ENCODE measurements at regions not wholly inside any gene's neighbourhood (a gene's known extent, or its start where the extent isn't known, plus 50 kb on each side); places are given as distances from the start of the nearest gene placed in this dataset.

DNA sequence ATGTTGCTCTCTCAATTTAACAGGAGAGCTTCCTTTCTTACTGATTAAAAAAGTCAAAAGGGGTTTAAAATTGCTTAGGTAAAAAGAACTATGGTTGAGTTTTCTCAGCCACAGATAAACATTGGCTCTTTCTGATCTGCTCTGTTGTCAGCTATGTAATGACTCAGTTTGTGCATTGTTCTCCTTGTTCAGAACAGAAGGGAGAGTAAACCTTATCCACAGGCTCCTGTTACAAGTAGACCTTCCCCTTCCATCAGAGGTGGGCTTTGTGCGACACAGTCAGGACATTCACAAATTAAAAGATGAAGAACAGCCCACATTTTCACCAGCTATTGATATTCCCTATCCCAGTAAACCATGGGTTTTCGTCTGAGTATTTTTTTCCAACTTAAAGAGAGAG is 236.3 kb upstream of the SEMA6A start:
- DNase-seq (ENCODE audit: extremely low spot score in 2 of 2), result no peak
- intact Hi-C loops (cut with DNase I), result no loop called here
- no peaks in the 10 kb centered on the region for H3K36me3 ChIP-seq
- H3K27me3 ChIP-seq, result no peaks in the 10 kb centered on the region
- H3K9me3 ChIP-seq, result no peaks in the 10 kb centered on the region
- no peak overlapping the region for H3K27ac ChIP-seq
- H3K4me3 ChIP-seq, result no peak overlapping the region
- no peaks in the 10 kb centered on the region for H3K4me1 ChIP-seq
- TF ChIP-seq POLR2A (IDR thresholded peaks at IDR 0.05), result no peak
- TF ChIP-seq, protein P1, sequence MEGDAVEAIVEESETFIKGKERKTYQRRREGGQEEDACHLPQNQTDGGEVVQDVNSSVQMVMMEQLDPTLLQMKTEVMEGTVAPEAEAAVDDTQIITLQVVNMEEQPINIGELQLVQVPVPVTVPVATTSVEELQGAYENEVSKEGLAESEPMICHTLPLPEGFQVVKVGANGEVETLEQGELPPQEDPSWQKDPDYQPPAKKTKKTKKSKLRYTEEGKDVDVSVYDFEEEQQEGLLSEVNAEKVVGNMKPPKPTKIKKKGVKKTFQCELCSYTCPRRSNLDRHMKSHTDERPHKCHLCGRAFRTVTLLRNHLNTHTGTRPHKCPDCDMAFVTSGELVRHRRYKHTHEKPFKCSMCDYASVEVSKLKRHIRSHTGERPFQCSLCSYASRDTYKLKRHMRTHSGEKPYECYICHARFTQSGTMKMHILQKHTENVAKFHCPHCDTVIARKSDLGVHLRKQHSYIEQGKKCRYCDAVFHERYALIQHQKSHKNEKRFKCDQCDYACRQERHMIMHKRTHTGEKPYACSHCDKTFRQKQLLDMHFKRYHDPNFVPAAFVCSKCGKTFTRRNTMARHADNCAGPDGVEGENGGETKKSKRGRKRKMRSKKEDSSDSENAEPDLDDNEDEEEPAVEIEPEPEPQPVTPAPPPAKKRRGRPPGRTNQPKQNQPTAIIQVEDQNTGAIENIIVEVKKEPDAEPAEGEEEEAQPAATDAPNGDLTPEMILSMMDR (IDR thresholded peaks at IDR 0.05), result no peak
- TF ChIP-seq POLR2AphosphoS5 (IDR thresholded peaks at IDR 0.05; ENCODE audit: insufficient read depth in 1 of 2, low read depth in 1 of 2), result no peak

- intact Hi-C loops (cut with DNase I), result no loop called here
- Histone ChIP-seq H3K27ac (no peak overlapping the region), H3K27me3 (no peaks in the 10 kb centered on the region), H3K4me1 (no peaks in the 10 kb centered on the region), H3K36me3 (no peaks in the 10 kb centered on the region), H3K4me3 (no peak overlapping the region), H3K9me3 (no peaks in the 10 kb centered on the region)
- no peak for DNase-seq (ENCODE audit: extremely low spot score in 2 of 2)
- TF ChIP-seq POLR2A (IDR thresholded peaks at IDR 0.05), result no peak
- TF ChIP-seq POLR2AphosphoS5 (IDR thresholded peaks at IDR 0.05; ENCODE audit: insufficient read depth in 1 of 2, low read depth in 1 of 2), result no peak
- TF ChIP-seq, protein P1 (IDR thresholded peaks at IDR 0.05), result no peak
Observed at GRCh38 chr5:116806836-116807235, 232.2 kb upstream of the SEMA6A start.

- intact Hi-C loops (cut with DNase I), result no loop called here
- DNase-seq (ENCODE audit: extremely low spot score in 2 of 2), result no peak
- Histone ChIP-seq H3K27me3 (no peaks in the 10 kb centered on the region), H3K36me3 (no peaks in the 10 kb centered on the region), H3K4me1 (no peaks in the 10 kb centered on the region), H3K27ac (no peak overlapping the region), H3K4me3 (no peak overlapping the region), H3K9me3 (no peaks in the 10 kb centered on the region)
- TF ChIP-seq, protein P1 (IDR thresholded peaks at IDR 0.05), result no peak
Observed at GRCh38 chr5:116799401-116799800, 224.8 kb upstream of the SEMA6A start.

GRCh38 chr5:116795189-116795588 is 220.6 kb upstream of the SEMA6A start:
- TF ChIP-seq POLR2AphosphoS5 (IDR thresholded peaks at IDR 0.05; ENCODE audit: insufficient read depth in 1 of 2, low read depth in 1 of 2) (no peak), POLR2A (IDR thresholded peaks at IDR 0.05) (no peak)
- TF ChIP-seq, protein P1 (IDR thresholded peaks at IDR 0.05), result no peak
- no peaks in the 10 kb centered on the region for H3K9me3 ChIP-seq
- no peak for DNase-seq (ENCODE audit: extremely low spot score in 2 of 2)
- no peak overlapping the region for H3K27ac ChIP-seq
- H3K4me1 ChIP-seq, result no peaks in the 10 kb centered on the region
- no peaks in the 10 kb centered on the region for H3K36me3 ChIP-seq
- no peaks in the 10 kb centered on the region for H3K27me3 ChIP-seq
- intact Hi-C loops (cut with DNase I), result no loop called here
- no peak overlapping the region for H3K4me3 ChIP-seq

GRCh38 chr5:116789522-116789921 is 214.9 kb upstream of the SEMA6A start:
- intact Hi-C loops (cut with DNase I), result no loop called here
- Histone ChIP-seq H3K4me3 (no peak overlapping the region), H3K27me3 (no peaks in the 10 kb centered on the region), H3K27ac (no peak overlapping the region), H3K4me1 (no peaks in the 10 kb centered on the region), H3K9me3 (no peaks in the 10 kb centered on the region), H3K36me3 (no peaks in the 10 kb centered on the region)
- no peak for DNase-seq (ENCODE audit: extremely low spot score in 2 of 2)
- TF ChIP-seq POLR2A (IDR thresholded peaks at IDR 0.05) (no peak), POLR2AphosphoS5 (IDR thresholded peaks at IDR 0.05; ENCODE audit: insufficient read depth in 1 of 2, low read depth in 1 of 2) (no peak)
- TF ChIP-seq, protein P1 (IDR thresholded peaks at IDR 0.05), result no peak

All from vagina (tissue), 2 donors.